Esophagus squamous epithelium (tissue), 5 donors: ENCODE measurements at regions not wholly inside any gene's neighbourhood (a gene's known extent, or its start where the extent isn't known, plus 50 kb on each side); places are given as distances from the start of the nearest gene placed in this dataset.

ENCODE experiments used
- DNase-seq: peaks from one replicate; lab custom pipeline; 2025; lab: John Stamatoyannopoulos, UW
- H3K27ac ChIP-seq, 4 donors: fragments of 200-600 bp; sonication (generic); one replicate each; pipeline ENCODE4 v1.5.1; 2016 to 2019; ENCODE audit warnings: mild to moderate bottlenecking in 1 of 4
- H3K27me3 ChIP-seq, 4 donors: fragments of 200-600 bp; sonication (generic); 1 replicate in 3 of 4; 2 replicates in 1 of 4; pipeline versions ENCODE4 v1.5.1 to v1.6.0; 2017 to 2021; ENCODE audit warnings: antibody characterized with exemption in 1 of 4
- H3K36me3 ChIP-seq, 3 donors: fragments of 200-600 bp; sonication (generic); one replicate each; pipeline ENCODE4 v1.5.1; 2016 to 2019
- H3K4me1 ChIP-seq, 3 donors: fragments of 200-600 bp; sonication (generic); one replicate each; pipeline ENCODE4 v1.5.1; 2017 to 2019
- H3K4me3 ChIP-seq, 4 donors: fragments of 200-600 bp; sonication (generic); 1 replicate in 3 of 4; 2 replicates in 1 of 4; pipeline ENCODE4 v1.5.1; 2016 to 2019; ENCODE audit warnings: mild to moderate bottlenecking in 2 of 4, moderate library complexity in 1 of 4
- H3K9me3 ChIP-seq, 3 donors: fragments of 200-600 bp; sonication (generic); one replicate each; pipeline ENCODE4 v1.5.1; 2016 to 2019
- POLR2A ChIP-seq, 4 donors: fragments of 450-650 bp; IDR thresholded peaks; one replicate each; pipeline ENCODE4 v1.6.1; 2017; ENCODE audit warnings: antibody characterized with exemption in 4 of 4, mild to moderate bottlenecking in 4 of 4, moderate library complexity in 3 of 4
- WGBS, 2 donors: methylation state at CpG; one replicate each; pipeline ENCODE4 v1.1.5; 2018; 5-methylcytosine and 5-hydroxymethylcytosine counted together
- intact Hi-C: fragments of 100-400 bp; cut with DNase I; formaldehyde crosslinking; loops from one replicate; pipeline ENCODE4 v1.15.0; 2022
- TF ChIP-seq, protein P1 (sequence below), 6 experiments: fragments of 450-650 bp in 4 of 6; fragments of 200-600 bp in 2 of 6; sonication (generic) in 2 of 6; IDR thresholded peaks; one replicate each; pipeline ENCODE4 v1.5.1; 2016 to 2019; ENCODE audit warnings: antibody characterized with exemption in 6 of 6, mild to moderate bottlenecking in 4 of 6, moderate library complexity in 4 of 6
- donor health status: DM: yes; HTN: yes; CAD: no.

GRCh38 chr5:81914696-81915095, 57.1 kb upstream of the ATG10 start:
- Histone ChIP-seq H3K4me1 (no peaks in the 10 kb centered on the region), H3K27ac (no peak overlapping the region), H3K4me3 (no peak overlapping the region), H3K27me3 (no peaks in the 10 kb centered on the region), H3K36me3 (no peaks in the 10 kb centered on the region), H3K9me3 (no peaks in the 10 kb centered on the region)
- no peak for DNase-seq
- no peak for TF ChIP-seq POLR2A (IDR thresholded peaks at IDR 0.05)
- TF ChIP-seq, protein P1, sequence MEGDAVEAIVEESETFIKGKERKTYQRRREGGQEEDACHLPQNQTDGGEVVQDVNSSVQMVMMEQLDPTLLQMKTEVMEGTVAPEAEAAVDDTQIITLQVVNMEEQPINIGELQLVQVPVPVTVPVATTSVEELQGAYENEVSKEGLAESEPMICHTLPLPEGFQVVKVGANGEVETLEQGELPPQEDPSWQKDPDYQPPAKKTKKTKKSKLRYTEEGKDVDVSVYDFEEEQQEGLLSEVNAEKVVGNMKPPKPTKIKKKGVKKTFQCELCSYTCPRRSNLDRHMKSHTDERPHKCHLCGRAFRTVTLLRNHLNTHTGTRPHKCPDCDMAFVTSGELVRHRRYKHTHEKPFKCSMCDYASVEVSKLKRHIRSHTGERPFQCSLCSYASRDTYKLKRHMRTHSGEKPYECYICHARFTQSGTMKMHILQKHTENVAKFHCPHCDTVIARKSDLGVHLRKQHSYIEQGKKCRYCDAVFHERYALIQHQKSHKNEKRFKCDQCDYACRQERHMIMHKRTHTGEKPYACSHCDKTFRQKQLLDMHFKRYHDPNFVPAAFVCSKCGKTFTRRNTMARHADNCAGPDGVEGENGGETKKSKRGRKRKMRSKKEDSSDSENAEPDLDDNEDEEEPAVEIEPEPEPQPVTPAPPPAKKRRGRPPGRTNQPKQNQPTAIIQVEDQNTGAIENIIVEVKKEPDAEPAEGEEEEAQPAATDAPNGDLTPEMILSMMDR (IDR thresholded peaks at IDR 0.05) = no peak
- intact Hi-C loops = no loop called here
- 75% methylated on average over 1 of the region's 1 CpG for WGBS, 2 donors

- TF ChIP-seq, protein P1 (IDR thresholded peaks at IDR 0.05) = no peak
- TF ChIP-seq POLR2A (IDR thresholded peaks at IDR 0.05) = no peak
- Histone ChIP-seq H3K27me3 (no peaks in the 10 kb centered on the region), H3K27ac (no peak overlapping the region), H3K4me3 (no peak overlapping the region), H3K36me3 (no peaks in the 10 kb centered on the region), H3K4me1 (peaks cover 0 to 5% (median 0%) of the 10 kb centered on the region in 3 donors), H3K9me3 (no peaks in the 10 kb centered on the region)
- intact Hi-C loops = no loop called here
- no peak for DNase-seq
- 97 to 98% methylated on average over 8 of the region's 8 CpGs for WGBS, 2 donors
These were observed 58.9 kb upstream of the ATG10 start for GRCh38 chr5:81912933-81913332.

DNA sequence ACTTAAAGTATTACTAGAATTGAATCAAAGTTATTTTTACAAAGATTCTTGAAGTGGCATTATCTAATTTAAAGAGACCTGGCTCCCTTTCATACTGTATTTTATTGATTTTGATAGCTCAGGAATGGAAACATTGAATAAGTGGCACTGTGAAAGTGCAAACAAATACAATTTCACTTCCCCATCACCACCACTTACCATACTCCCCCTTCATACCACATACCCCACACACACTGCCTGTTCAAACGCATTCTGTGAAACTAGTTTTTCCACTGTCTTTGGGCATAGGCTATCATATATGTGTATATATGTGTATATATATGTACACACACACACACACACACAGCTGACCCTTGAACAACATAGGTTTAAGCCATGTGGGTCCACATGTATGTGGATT, 62.1 kb upstream of the ATG10 start:
- no peaks in the 10 kb centered on the region for H3K36me3 ChIP-seq
- 53 to 54% methylated on average over 1 of the region's 1 CpG for WGBS, 2 donors
- peaks cover 0 to 16% (median 0%) of the 10 kb centered on the region in 3 donors for H3K4me1 ChIP-seq
- intact Hi-C loops = no loop called here
- no peaks in the 10 kb centered on the region for H3K27me3 ChIP-seq
- no peak for DNase-seq
- TF ChIP-seq POLR2A (IDR thresholded peaks at IDR 0.05) = no peak
- TF ChIP-seq, protein P1 (IDR thresholded peaks at IDR 0.05) = no peak
- no peak overlapping the region for H3K27ac ChIP-seq
- H3K4me3 ChIP-seq = no peak overlapping the region
- no peaks in the 10 kb centered on the region for H3K9me3 ChIP-seq

DNA sequence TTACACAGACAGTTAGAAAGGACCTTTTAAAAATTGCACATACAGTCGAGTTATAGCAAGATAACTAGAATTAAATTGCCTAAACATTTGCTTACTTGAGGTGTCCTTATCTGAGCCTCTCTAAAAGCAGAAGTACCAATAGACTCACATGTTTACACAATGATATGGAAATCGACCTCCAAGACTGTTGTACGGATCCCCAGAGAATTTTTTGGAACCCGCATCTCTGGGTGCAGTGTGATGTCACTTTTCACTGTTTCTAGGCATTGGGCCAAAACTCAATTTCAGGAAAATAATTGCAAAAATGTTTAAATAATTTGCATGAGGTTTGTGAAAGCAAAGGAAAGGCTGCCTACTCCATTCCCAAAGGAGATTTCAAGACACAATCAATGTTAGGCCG, 63.1 kb upstream of the ATG10 start:
- DNase-seq = no peak
- H3K4me1 ChIP-seq = peaks cover 0 to 16% (median 0%) of the 10 kb centered on the region in 3 donors
- intact Hi-C loops = no loop called here
- no peaks in the 10 kb centered on the region for H3K36me3 ChIP-seq
- WGBS, 2 donors = 58 to 63% methylated on average over 5 of the region's 5 CpGs
- H3K9me3 ChIP-seq = no peaks in the 10 kb centered on the region
- H3K27ac ChIP-seq = no peak overlapping the region
- no peak overlapping the region for H3K4me3 ChIP-seq
- H3K27me3 ChIP-seq = no peaks in the 10 kb centered on the region
- TF ChIP-seq, protein P1 (IDR thresholded peaks at IDR 0.05) = no peak
- no peak for TF ChIP-seq POLR2A (IDR thresholded peaks at IDR 0.05)

GRCh38 chr5:81908044-81908443, 63.8 kb upstream of the ATG10 start:
- H3K9me3 ChIP-seq = no peaks in the 10 kb centered on the region
- no peaks in the 10 kb centered on the region for H3K36me3 ChIP-seq
- TF ChIP-seq, protein P1 (IDR thresholded peaks at IDR 0.05) = no peak
- no peak for TF ChIP-seq POLR2A (IDR thresholded peaks at IDR 0.05)
- no peaks in the 10 kb centered on the region for H3K27me3 ChIP-seq
- WGBS, 2 donors = 61 to 76% methylated on average over 10 of the region's 10 CpGs
- no peak overlapping the region for H3K27ac ChIP-seq
- DNase-seq = no peak
- intact Hi-C loops = no loop called here
- H3K4me3 ChIP-seq = no peak overlapping the region
- H3K4me1 ChIP-seq = peaks cover 0 to 16% (median 0%) of the 10 kb centered on the region in 3 donors
